Inflammatory macrophage treated with lipopolysaccharide for 1 hour (primary cell): ENCODE measurements at regions not wholly inside any gene's neighbourhood (a gene's known extent, or its start where the extent isn't known, plus 50 kb on each side); places are given as distances from the start of the nearest gene placed in this dataset.
"Not testable (repeated sequence)": the region's sequence is repeated elsewhere in the genome, so short reads cannot be mapped to it uniquely, and the experiment has no call there.

ENCODE experiments used
- DNase-seq, 2 donors: peaks; one replicate each; pipeline ENCODE4 v3.0.0-alpha.2; 2020 to 2022

GRCh38 chr5:152717393-152717792, 312.3 kb upstream of the NMUR2 start:
- DNase-seq: no peak

GRCh38 chr5:152723482-152723881, 318.4 kb upstream of the NMUR2 start:
- no peak for DNase-seq

- DNase-seq: no peak
These were observed 325.1 kb upstream of the NMUR2 start for GRCh38 chr5:152730176-152730575.

GRCh38 chr5:152736906-152737305, 331.8 kb upstream of the NMUR2 start:
- no peak for DNase-seq

GRCh38 chr5:152739916-152740315, 334.8 kb upstream of the NMUR2 start:
- no peak for DNase-seq

GRCh38 chr5:152741126-152741525, 336.0 kb upstream of the NMUR2 start:
- not testable (repeated sequence) for DNase-seq

GRCh38 chr5:152787709-152788217, 382.7 kb upstream of the NMUR2 start:
- not testable (repeated sequence) for DNase-seq

- no peak for DNase-seq
These were observed 396.8 kb upstream of the NMUR2 start for GRCh38 chr5:152801886-152802285.

- DNase-seq: no peak
These were observed 399.1 kb upstream of the NMUR2 start for GRCh38 chr5:152804179-152804578.

GRCh38 chr5:152811988-152812387, 406.9 kb upstream of the NMUR2 start:
- DNase-seq: no peak

GRCh38 chr5:152813526-152813925, 408.4 kb upstream of the NMUR2 start:
- DNase-seq: no peak

GRCh38 chr5:152819891-152820290, 414.8 kb upstream of the NMUR2 start:
- no peak for DNase-seq

GRCh38 chr5:152824316-152824715, 419.2 kb upstream of the NMUR2 start:
- DNase-seq: no peak

GRCh38 chr5:152838241-152838786, 433.2 kb upstream of the NMUR2 start:
- no peak for DNase-seq

- no peak for DNase-seq
These were observed 439.6 kb upstream of the NMUR2 start for GRCh38 chr5:152844713-152845112.

- DNase-seq: no peak
These were observed 448.3 kb upstream of the NMUR2 start for GRCh38 chr5:152853361-152853760.

GRCh38 chr5:152855441-152855840, 450.4 kb upstream of the NMUR2 start:
- DNase-seq: no peak

- DNase-seq: no peak
These were observed 456.2 kb upstream of the NMUR2 start for GRCh38 chr5:152861231-152861630.

- no peak for DNase-seq
These were observed 459.4 kb upstream of the NMUR2 start for GRCh38 chr5:152864447-152864846.

- no peak for DNase-seq
These were observed 459.9 kb upstream of the NMUR2 start for GRCh38 chr5:152864991-152865390.

GRCh38 chr5:152869971-152870370, 464.9 kb upstream of the NMUR2 start:
- no peak for DNase-seq

GRCh38 chr5:152882621-152883020, 477.5 kb upstream of the NMUR2 start:
- no peak for DNase-seq

- no peak for DNase-seq
These were observed 478.1 kb upstream of the NMUR2 start for GRCh38 chr5:152883066-152883775.

- DNase-seq: no peak
These were observed 478.9 kb upstream of the NMUR2 start for GRCh38 chr5:152884006-152884405.

- no peak for DNase-seq
These were observed 495.3 kb upstream of the NMUR2 start for GRCh38 chr5:152900332-152900731.
